Rectal smooth muscle tissue (tissue), 1 donor: ENCODE measurements at regions not wholly inside any gene's neighbourhood (a gene's known extent, or its start where the extent isn't known, plus 50 kb on each side); places are given as distances from the start of the nearest gene placed in this dataset.
"Not testable (repeated sequence)": the region's sequence is repeated elsewhere in the genome, so short reads cannot be mapped to it uniquely, and the experiment has no call there.

Experiments used
- H3K27ac ChIP-seq: one replicate; pipeline ENCODE4 v1.7.0; 2013; ENCODE audit warnings: low read depth, low read length, inconsistent platforms
- H3K27me3 ChIP-seq: one replicate; pipeline ENCODE4 v1.7.0; 2013; ENCODE audit warnings: low read length; ENCODE audit not compliant: control insufficient read depth, insufficient read depth
- H3K36me3 ChIP-seq: one replicate; pipeline ENCODE4 v1.7.0; 2013; ENCODE audit warnings: low read length; ENCODE audit not compliant: control insufficient read depth, insufficient read depth
- H3K4me1 ChIP-seq: one replicate; pipeline ENCODE4 v1.7.0; 2013; ENCODE audit warnings: low read length; ENCODE audit not compliant: control insufficient read depth, insufficient read depth
- H3K4me3 ChIP-seq: one replicate; pipeline ENCODE4 v1.7.0; 2013; ENCODE audit warnings: low read length
- H3K9ac ChIP-seq: one replicate; pipeline ENCODE4 v1.7.0; 2013; ENCODE audit warnings: low read length

DNA sequence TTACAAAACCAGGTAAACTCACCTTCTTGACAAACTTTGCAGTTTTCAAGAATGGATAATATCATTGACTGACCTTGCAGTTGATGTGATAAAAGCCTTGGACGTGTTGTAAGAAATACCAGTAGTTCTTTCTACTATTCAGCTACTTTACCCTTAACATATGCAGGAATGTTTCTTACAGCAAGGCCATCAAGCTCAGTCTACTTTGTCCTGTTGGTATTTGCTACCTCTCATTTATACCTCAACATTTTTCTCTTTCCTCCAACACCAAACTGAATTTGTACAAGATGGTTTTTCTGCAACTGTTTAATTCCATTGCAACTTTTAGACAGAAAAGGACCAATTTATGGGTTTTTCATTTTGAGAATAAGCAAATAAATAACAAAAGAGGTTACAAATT lies 147.4 kb upstream of the BCHE start:
- Histone ChIP-seq H3K9ac (no peak overlapping the region), H3K4me3 (no peak overlapping the region), H3K27ac (no peak overlapping the region), H3K4me1 (no peaks in the 10 kb centered on the region), H3K27me3 (no peaks in the 10 kb centered on the region), H3K36me3 (no peaks in the 10 kb centered on the region)

DNA sequence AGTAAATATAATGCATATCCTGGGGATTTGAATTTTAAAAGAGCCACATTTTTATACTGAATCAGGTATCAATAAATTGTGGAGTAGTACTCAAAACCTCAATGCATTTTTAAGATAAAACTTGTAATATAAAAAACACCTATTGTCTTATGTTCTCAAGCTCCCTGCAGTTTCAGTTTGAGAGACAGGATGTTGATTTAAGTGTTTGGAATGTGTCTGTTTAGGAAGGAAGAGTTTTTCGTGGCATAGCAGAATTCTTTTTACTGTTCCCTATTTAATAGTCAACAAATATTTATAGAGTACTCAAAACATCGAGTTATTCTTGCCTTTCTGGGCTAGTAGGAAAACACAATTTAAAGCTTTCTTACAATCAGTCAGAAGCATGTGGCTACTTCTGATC lies 146.1 kb upstream of the BCHE start:
- no peak overlapping the region for H3K9ac ChIP-seq
- no peak overlapping the region for H3K27ac ChIP-seq
- H3K4me1 ChIP-seq: no peaks in the 10 kb centered on the region
- H3K36me3 ChIP-seq: no peaks in the 10 kb centered on the region
- H3K4me3 ChIP-seq: no peak overlapping the region
- H3K27me3 ChIP-seq: no peaks in the 10 kb centered on the region

DNA sequence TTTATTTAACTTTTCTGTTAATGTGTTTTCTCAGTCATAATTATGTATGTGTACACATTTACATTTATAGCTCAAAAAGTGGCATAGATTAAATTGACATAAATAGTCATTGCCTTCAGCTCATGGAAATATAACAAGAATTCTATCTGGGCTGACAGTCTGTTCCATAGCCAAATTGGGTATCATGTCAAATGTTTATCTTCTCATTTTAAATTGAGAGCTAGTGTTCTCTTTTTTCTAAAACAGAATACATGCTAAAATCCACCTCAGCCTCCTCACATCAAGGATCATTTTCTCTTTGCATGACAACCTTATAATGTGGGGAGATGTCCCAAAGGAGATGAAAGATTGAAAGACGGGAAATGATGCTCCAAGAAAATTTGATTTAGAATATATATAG lies 144.1 kb upstream of the BCHE start:
- Histone ChIP-seq H3K9ac (no peak overlapping the region), H3K27me3 (no peaks in the 10 kb centered on the region), H3K4me3 (no peak overlapping the region), H3K27ac (no peak overlapping the region), H3K36me3 (no peaks in the 10 kb centered on the region), H3K4me1 (no peaks in the 10 kb centered on the region)

DNA sequence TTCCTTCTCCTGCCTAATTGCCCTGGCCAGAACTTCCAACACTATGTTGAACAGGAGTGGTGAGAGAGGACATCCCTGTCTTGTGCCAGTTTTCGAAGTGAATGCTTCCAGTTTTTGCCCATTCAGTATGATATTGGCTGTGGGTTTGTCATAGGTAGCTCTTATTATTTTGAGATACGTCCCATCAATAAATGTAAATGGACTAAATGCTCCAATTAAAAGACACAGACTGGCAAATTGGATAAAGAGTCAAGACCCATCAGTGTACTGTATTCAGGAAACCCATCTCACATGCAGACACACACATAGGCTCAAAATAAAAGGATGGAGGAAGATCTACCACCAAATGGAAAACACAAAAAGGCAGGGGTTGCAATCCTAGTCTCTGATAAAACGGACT lies 123.6 kb upstream of the BCHE start:
- not testable (repeated sequence) for H3K27ac ChIP-seq, H3K4me3 ChIP-seq, H3K9ac ChIP-seq, H3K36me3 ChIP-seq, H3K27me3 ChIP-seq, H3K4me1 ChIP-seq

DNA sequence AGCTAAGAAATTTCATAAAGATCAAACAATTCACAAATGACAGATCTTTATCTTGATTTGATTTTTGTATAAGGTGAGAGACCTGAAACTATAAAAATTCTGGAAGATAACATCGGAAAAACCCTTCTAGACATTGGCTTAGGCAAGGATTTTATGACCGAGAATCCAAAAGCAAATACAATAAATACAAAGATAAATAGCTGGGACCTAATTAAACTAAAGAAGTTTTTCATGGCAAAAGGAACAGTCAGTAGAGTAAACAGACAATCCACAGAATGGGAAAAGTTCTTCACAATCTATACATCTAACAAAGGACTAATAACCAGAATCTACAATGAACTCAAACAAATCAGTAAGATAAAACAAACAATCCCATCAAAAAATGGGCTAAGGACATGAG lies 116.9 kb upstream of the BCHE start:
- Histone ChIP-seq H3K27me3 (no peaks in the 10 kb centered on the region), H3K4me1 (no peaks in the 10 kb centered on the region), H3K27ac (no peak overlapping the region), H3K4me3 (no peak overlapping the region), H3K36me3 (no peaks in the 10 kb centered on the region), H3K9ac (no peak overlapping the region)

DNA sequence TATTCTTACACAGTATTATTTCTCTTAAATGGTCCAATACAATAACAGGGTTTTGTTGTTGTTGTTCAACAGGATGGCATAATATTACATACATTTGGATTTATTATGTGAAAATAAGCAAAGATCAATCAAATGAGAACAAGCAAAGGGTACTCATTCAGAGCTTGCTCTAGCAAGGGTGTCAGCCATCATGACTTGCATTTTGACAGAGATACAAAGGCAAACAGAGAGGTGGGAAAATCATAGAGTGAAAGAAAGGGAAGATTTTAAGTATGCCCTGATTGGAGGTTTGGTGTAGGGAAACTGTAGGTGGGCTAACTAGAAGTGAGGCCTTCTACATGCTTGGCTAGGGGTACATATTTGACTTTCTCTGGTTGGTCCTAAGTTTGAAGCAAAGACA lies 109.1 kb upstream of the BCHE start:
- no peaks in the 10 kb centered on the region for H3K4me1 ChIP-seq
- H3K27me3 ChIP-seq: no peaks in the 10 kb centered on the region
- no peak overlapping the region for H3K9ac ChIP-seq
- no peaks in the 10 kb centered on the region for H3K36me3 ChIP-seq
- H3K4me3 ChIP-seq: no peak overlapping the region
- H3K27ac ChIP-seq: no peak overlapping the region

DNA sequence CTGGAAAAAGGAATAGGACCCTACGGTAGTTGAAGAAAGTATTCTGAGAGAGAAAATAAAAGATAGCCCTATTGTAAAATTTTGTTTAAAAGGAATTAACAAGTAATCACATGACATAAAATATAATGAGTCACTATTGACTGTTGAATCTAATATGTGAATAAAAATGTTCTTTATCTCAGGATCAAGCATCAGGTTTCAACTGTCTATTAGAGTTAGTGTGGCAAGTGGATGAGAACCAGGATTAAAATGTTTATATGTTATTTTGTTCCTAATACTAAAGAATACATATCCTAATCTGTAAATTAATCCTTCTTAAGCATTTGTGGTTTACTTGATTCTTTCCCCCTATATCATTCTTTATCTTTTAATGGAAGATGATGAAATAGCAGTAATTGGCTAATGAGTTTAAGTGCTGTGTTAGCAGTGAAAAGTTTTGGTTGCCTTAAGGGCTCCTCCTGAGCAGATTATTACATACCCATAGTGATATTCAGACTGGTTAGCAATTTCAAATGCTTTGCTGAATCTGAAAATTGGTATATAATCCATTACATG lies 101.8 kb upstream of the BCHE start:
- Histone ChIP-seq H3K4me3 (no peak overlapping the region), H3K27me3 (no peaks in the 10 kb centered on the region), H3K4me1 (no peaks in the 10 kb centered on the region), H3K36me3 (no peaks in the 10 kb centered on the region), H3K27ac (no peak overlapping the region), H3K9ac (no peak overlapping the region)

DNA sequence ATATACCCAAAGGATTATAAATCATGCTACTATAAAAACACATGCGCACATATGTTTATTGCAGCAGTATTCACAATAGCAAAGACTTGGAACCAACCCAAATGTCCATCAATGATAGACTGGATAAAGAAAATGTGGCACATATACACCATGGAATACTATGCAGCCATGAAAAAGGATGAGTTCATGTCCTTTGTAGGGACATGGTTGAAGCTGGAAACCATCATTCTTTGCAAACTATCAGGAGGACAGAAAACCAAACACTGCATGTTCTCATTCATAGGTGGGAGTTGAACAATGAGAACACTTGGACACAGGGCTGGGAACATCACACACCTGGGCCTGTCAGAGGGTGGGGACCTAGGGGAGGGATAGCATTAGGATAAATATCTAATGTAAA lies 98.9 kb upstream of the BCHE start:
- H3K27ac ChIP-seq, H3K27me3 ChIP-seq, H3K36me3 ChIP-seq, H3K9ac ChIP-seq, H3K4me3 ChIP-seq, H3K4me1 ChIP-seq: not testable (repeated sequence)

DNA sequence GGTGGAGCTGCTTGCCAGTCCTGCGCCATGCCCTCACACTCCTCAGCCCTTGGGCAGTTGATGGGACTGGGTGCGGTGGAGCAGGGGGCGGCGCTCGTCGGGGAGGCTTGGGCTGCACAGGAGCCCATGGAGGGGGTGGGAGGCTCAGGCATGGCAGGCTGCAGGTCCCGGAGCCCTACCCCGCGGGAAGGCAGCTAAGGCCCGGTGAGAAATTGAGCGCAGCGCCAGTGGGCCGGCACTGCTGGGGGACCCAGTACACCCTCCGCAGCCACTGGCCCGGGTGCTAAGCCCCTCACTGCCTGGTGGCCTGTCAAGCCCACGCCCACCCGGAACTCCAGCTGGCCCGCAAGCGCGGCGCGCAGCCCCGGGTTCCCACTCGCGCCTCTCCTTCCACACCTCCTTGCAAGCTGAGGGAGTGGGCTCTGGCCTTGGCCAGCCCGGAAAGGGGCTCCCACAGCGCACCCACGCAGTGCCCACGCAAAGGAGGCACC lies 87.1 kb upstream of the BCHE start:
- not testable (repeated sequence) for H3K27me3 ChIP-seq, H3K4me3 ChIP-seq, H3K27ac ChIP-seq, H3K36me3 ChIP-seq, H3K4me1 ChIP-seq, H3K9ac ChIP-seq

DNA sequence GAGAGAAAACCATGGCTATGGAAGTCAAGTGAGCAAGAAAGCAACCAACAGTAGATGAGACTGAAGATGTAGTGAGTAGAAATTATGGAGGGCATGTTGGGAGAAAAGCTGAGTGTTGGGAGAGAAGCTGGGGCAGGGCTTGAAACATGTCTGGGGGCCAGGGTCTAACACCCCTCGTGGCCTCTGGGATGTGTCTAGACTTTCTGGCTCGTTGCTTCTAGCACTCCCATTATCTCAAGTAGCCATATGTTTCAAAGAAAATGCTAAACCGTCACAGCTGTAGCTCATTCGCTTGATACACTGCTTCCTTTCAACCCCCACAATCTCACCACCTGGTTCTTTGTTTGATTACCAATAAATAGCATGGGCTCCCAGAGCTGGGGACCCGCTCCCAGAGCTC lies 83.8 kb upstream of the BCHE start:
- H3K9ac ChIP-seq: no peak overlapping the region
- no peak overlapping the region for H3K4me3 ChIP-seq
- no peak overlapping the region for H3K27ac ChIP-seq
- H3K27me3 ChIP-seq: no peaks in the 10 kb centered on the region
- no peaks in the 10 kb centered on the region for H3K36me3 ChIP-seq
- H3K4me1 ChIP-seq: no peaks in the 10 kb centered on the region

DNA sequence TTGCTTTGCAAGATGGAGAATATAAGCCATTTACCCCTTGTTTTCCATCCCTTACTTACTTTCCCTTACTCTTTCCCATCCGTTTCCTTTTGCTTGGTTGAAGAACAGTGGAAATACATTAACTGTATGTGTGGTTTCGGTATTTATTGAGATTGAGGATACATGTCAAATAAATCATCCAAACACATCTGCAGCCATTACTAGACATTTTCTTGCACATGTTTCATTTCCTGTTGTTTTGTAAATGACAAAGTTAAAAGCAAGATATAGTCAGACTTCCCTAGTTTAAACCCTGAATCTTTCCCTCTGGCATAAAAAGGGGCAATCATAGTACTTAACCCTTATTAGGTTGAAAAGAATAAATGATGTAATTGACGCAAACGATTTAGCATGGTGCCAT lies 82.1 kb upstream of the BCHE start:
- H3K4me1 ChIP-seq: no peaks in the 10 kb centered on the region
- H3K27me3 ChIP-seq: no peaks in the 10 kb centered on the region
- no peak overlapping the region for H3K9ac ChIP-seq
- no peak overlapping the region for H3K4me3 ChIP-seq
- no peak overlapping the region for H3K27ac ChIP-seq
- H3K36me3 ChIP-seq: no peaks in the 10 kb centered on the region

DNA sequence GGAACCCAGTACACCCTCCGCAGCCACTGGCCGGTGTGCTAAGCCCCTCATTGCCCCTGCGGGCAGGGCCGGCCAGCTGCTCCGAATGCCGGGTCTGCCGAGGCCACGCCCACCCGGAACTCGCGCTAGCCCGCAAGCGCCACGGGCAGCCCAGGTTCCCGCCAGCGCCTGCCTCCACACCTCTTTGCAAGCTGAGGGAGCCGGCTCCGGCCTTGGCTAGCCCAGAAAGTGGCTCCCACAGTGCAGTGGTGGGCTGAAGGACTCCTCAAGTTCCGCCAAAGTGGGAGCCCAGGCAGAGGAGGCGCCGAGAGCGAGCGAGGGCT lies 81.4 kb upstream of the BCHE start:
- H3K4me1 ChIP-seq: no peaks in the 10 kb centered on the region
- no peak overlapping the region for H3K4me3 ChIP-seq
- no peaks in the 10 kb centered on the region for H3K36me3 ChIP-seq
- no peaks in the 10 kb centered on the region for H3K27me3 ChIP-seq
- H3K9ac ChIP-seq: no peak overlapping the region
- no peak overlapping the region for H3K27ac ChIP-seq

DNA sequence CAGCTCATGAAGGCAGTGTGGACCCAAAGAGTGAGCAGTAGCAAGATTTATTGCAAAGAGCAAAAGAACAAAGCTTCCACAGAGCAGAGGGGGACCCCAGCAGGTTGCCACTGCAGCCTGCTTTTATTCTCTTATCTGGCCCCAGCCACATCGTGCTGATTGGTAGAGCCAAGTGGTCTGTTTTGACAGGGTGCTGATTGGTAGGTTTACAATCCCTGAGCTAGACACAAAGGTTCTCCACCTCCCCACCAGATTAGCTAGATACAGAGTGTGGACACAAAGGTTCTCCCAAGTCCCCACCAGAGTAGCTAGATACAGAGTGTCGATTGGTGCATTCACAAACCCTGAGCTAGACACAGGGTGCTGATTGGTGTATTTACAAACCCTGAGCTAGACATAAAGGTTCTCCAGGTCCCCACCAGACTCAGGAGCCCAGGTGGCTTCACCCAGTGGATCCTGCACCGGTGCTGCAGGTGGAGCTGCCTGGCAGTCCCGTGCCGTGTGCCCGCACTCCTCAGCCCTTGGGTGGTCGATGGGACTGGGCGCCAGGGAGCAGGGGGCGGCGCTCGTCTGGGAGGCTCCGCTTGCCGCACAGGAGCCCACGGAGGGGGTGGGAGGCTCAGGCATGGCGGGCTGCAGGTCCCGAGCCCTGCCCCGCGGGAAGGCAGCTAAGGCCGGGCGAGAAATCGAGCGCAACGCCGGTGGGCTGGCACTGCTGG lies 80.9 kb upstream of the BCHE start:
- H3K4me3 ChIP-seq, H3K9ac ChIP-seq, H3K36me3 ChIP-seq, H3K4me1 ChIP-seq, H3K27ac ChIP-seq, H3K27me3 ChIP-seq: not testable (repeated sequence)
